Choroid plexus epithelial cell (primary cell): ENCODE measurements at regions not wholly inside any gene's neighbourhood (a gene's known extent, or its start where the extent isn't known, plus 50 kb on each side); places are given as distances from the start of the nearest gene placed in this dataset.

Source experiments
- DNase-seq: peaks from one replicate; pipeline ENCODE4 v3.0.0-alpha.2; 2010; ENCODE audit warnings: low read depth
- H3K4me3 ChIP-seq: 2 replicates; pipeline ENCODE4 v1.5.1; 2011; ENCODE audit warnings: low read depth, mild to moderate bottlenecking, control low read depth, low read length, moderate library complexity
- TF ChIP-seq, protein P1 (sequence below): conservative IDR thresholded peaks from 2 replicates; pipeline ENCODE4 v1.5.1; 2011; ENCODE audit warnings: low read depth, mild to moderate bottlenecking, control low read depth, inconsistent platforms, low read length, moderate library complexity

GRCh38 chr11:94671553-94672366 lies 96.4 kb upstream of the AMOTL1 start:
- TF ChIP-seq, protein P1, sequence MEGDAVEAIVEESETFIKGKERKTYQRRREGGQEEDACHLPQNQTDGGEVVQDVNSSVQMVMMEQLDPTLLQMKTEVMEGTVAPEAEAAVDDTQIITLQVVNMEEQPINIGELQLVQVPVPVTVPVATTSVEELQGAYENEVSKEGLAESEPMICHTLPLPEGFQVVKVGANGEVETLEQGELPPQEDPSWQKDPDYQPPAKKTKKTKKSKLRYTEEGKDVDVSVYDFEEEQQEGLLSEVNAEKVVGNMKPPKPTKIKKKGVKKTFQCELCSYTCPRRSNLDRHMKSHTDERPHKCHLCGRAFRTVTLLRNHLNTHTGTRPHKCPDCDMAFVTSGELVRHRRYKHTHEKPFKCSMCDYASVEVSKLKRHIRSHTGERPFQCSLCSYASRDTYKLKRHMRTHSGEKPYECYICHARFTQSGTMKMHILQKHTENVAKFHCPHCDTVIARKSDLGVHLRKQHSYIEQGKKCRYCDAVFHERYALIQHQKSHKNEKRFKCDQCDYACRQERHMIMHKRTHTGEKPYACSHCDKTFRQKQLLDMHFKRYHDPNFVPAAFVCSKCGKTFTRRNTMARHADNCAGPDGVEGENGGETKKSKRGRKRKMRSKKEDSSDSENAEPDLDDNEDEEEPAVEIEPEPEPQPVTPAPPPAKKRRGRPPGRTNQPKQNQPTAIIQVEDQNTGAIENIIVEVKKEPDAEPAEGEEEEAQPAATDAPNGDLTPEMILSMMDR = no peak
- peak; percentile 23 for DNase-seq
- no peak overlapping the region for H3K4me3 ChIP-seq

DNA sequence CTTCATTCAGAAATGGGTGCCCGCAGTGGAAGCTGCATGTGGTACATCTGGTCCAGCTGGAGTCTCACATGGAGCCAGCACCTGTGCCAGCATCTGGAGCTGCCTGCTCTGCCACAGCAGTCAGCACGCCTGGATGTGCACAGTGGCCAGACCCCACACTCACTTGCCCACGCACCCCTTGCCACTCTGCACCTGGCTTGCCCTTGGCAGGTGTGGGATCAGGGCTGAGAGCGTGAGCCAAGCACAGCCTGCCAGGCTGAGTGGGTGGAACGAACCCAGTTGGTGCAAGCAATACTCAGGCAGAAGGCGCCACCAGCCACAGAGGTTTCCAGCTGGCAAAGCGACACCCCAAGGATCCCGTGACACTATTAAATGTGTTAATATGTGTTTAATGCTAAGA lies 95.5 kb upstream of the AMOTL1 start:
- no peak for DNase-seq
- no peak overlapping the region for H3K4me3 ChIP-seq
- TF ChIP-seq, protein P1 = no peak

- H3K4me3 ChIP-seq = no peak overlapping the region
- TF ChIP-seq, protein P1 = no peak
- no peak for DNase-seq
Measured at GRCh38 chr11:94673386-94673785, 94.8 kb upstream of the AMOTL1 start.

- no peak for DNase-seq
- no peak overlapping the region for H3K4me3 ChIP-seq
- TF ChIP-seq, protein P1 = no peak
Measured at GRCh38 chr11:94673951-94674491, 94.1 kb upstream of the AMOTL1 start.

DNA sequence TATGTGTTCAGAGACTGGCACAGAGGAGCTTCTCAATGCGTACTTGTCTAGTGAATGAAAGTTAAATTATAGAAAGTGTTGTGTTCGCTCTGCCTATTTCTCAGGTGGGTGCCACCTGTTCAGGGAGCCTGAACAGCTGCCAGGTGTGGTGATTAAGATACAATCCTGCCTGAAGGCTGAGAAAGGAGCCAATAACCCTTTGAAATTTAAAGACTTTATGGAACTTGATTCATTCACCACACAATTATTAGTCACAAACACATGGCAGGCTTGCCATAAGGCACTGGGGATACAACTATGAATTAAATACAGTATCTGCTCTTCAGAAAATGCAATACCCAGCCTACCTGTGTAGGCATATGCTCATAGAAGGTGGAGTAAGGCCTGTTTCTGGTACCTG lies 92.9 kb upstream of the AMOTL1 start:
- no peak overlapping the region for H3K4me3 ChIP-seq
- DNase-seq = no peak
- TF ChIP-seq, protein P1 = no peak

DNA sequence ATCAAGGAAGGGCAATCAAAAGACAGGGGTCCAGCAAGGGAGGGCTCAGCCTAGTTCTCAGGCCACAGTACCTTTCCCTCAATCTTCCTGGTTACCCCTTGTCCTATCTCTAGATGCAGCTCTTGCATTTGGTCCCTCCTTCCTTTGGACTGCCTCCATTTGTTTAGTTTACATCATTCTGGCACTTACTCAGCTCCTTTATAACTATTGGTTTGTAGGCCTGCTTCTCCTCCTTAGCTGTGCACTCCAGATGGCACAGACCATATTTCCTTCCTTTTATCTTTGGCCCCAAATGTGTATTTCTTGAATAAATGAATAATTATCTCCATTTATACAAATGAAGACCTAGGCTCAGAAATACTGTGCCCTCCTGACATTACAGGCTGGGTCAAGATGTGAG lies 92.3 kb upstream of the AMOTL1 start:
- TF ChIP-seq, protein P1 = no peak
- DNase-seq = no peak
- no peak overlapping the region for H3K4me3 ChIP-seq

DNA sequence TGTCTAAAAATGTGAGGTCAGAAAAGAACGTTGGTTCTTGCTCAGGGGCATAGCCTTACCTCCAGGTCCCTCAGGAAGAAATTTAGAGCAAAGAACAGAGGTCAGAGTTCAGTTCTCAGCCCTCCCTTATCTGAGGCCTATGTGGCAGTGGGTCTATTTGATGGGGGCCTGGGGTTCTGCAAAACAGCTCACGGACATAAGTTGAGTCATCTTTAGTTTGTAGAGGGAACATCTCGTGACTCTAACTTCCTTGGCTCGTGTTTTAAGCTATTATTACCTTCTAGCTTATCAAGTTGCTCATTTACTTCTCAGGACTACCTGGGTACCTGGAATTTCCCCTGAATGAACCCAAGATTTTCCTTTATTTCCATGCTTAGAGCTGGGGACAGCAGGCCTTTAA lies 91.3 kb upstream of the AMOTL1 start:
- DNase-seq = no peak
- no peak overlapping the region for H3K4me3 ChIP-seq
- TF ChIP-seq, protein P1 = no peak
